ENCODE measurements at regions not wholly inside any gene's neighbourhood (a gene's known extent, or its start where the extent isn't known, plus 50 kb on each side); places are given as distances from the start of the nearest gene placed in this dataset.

GRCh38 chr9:100669968-100670367 is 92.1 kb downstream of the CAVIN4 start:
- H3K4me1 ChIP-seq (replicated peaks in 1 of 2; ENCODE audit: control insufficient read depth in 2 of 2, insufficient read depth in 2 of 2, low read length in 2 of 2) = no peaks in the 10 kb centered on the region
- no peak for DNase-seq (ENCODE audit: extremely low read depth in 1 of 4, low spot score in 3 of 4)

More at GRCh38 chr9:100669968-100670367, 92.1 kb downstream of the CAVIN4 start:
- H3K79me2 ChIP-seq (ENCODE audit: control insufficient read depth, insufficient read depth, low read length) = no peaks in the 10 kb centered on the region
- no peaks in the 10 kb centered on the region for H3K27me3 ChIP-seq (ENCODE audit: control insufficient read depth in 2 of 2, insufficient read depth in 2 of 2, low read length in 2 of 2)
- no peaks in the 10 kb centered on the region for H3K9me3 ChIP-seq (replicated peaks; ENCODE audit: control insufficient read depth, insufficient read depth, low read depth, low read length)
- ChIA-PET POLR2A (no interaction called here), CTCF (ENCODE audit: low intra/inter-chr PET ratio) (no interaction called here)
- 2% methylated on average over 8 of the region's 8 CpGs for WGBS (ENCODE audit: insufficient coverage, low coverage, missing lambda C conversion rate)
- BruUV-seq (replicated peaks) = no TSS peak
- no peak overlapping the region for H3K4me3 ChIP-seq
- no peak overlapping the region for H3K27ac ChIP-seq (ENCODE audit: extremely low read depth, low read depth, low read length)
- H4K20me1 ChIP-seq (replicated peaks; ENCODE audit: control insufficient read depth, insufficient read depth, low read length) = no peaks in the 10 kb centered on the region
- H3K36me3 ChIP-seq (ENCODE audit: control insufficient read depth, insufficient read depth, low read length) = no peaks in the 10 kb centered on the region
- H2AFZ ChIP-seq (ENCODE audit: low read depth, low read length) = no peak overlapping the region
- H3K9me1 ChIP-seq (ENCODE audit: control insufficient read depth, insufficient read depth, low read length) = no peaks in the 10 kb centered on the region
- TF ChIP-seq SAP30 (IDR thresholded peaks at IDR 0.05; ENCODE audit: borderline replicate concordance, insufficient read depth, low read depth, low read length, poor library complexity, severe bottlenecking) (no peak), HEY1 (CRISPR knock-in tag; IDR thresholded peaks at IDR 0.05; ENCODE audit: borderline replicate concordance) (no peak), ETV1 (tag; conservative IDR thresholded peaks at IDR 0.05; ENCODE audit: low read depth) (no peak), ZNF165 (CRISPR knock-in tag; IDR thresholded peaks at IDR 0.05; ENCODE audit: borderline replicate concordance) (no peak), ZNF347 (CRISPR knock-in tag; IDR thresholded peaks at IDR 0.05; ENCODE audit: low read depth) (no peak), SNIP1 (IDR thresholded peaks at IDR 0.05; ENCODE audit: low read depth) (no peak), E2F5 (CRISPR knock-in tag; IDR thresholded peaks at IDR 0.05) (no peak), TCF3 (CRISPR knock-in tag; IDR thresholded peaks at IDR 0.05) (no peak), DMBX1 (CRISPR knock-in tag; IDR thresholded peaks at IDR 0.05; ENCODE audit: borderline replicate concordance) (no peak), NFIX (CRISPR knock-in tag; IDR thresholded peaks at IDR 0.05; ENCODE audit: low read depth) (no peak), RAD21 (CRISPR knock-in tag; conservative IDR thresholded peaks at IDR 0.05 in 1 of 2, IDR thresholded peaks at IDR 0.05 in 1 of 2) (no peak), SAFB2 (IDR thresholded peaks at IDR 0.05; ENCODE audit: borderline replicate concordance, low read depth, low read length, severe bottlenecking) (no peak), ZNF408 (CRISPR knock-in tag; IDR thresholded peaks at IDR 0.05; ENCODE audit: low read depth) (no peak), BRD4 (IDR thresholded peaks at IDR 0.05) (no peak)
- no peak for FAIRE-seq
- ATAC-seq = no peak
- intact Hi-C loops (cut with micrococcal nuclease) = no loop called here
- H3K4me2 ChIP-seq (ENCODE audit: insufficient read depth, low read length) = no peak overlapping the region
- in situ Hi-C loops (cut with MboI) = no loop called here
- H3K9ac ChIP-seq (ENCODE audit: insufficient read depth in 1 of 2, low read depth in 2 of 2, low read length in 2 of 2) = no peak overlapping the region
